Panc1 (cell line): ENCODE measurements at regions not wholly inside any gene's neighbourhood (a gene's known extent, or its start where the extent isn't known, plus 50 kb on each side); places are given as distances from the start of the nearest gene placed in this dataset.
"Not testable (repeated sequence)": the region's sequence is repeated elsewhere in the genome, so short reads cannot be mapped to it uniquely, and the experiment has no call there.

Source experiments
- POLR2AphosphoS5 ChIP-seq: IDR thresholded peaks from 2 replicates; pipeline ENCODE4 v1.6.1; 2012; ENCODE audit warnings: mild to moderate bottlenecking, low read depth, low read length, moderate library complexity
- TF ChIP-seq, protein P1 (sequence below): fragments of 450-650 bp; IDR thresholded peaks from 2 replicates; pipeline ENCODE4 v1.5.1; 2017; ENCODE audit warnings: mild to moderate bottlenecking
- TF ChIP-seq, protein P2 (sequence below), 2 experiments: IDR thresholded peaks; 2 replicates each; pipeline ENCODE4 v1.6.1; 2011 to 2012; ENCODE audit warnings: low read depth in 2 of 2, control low read depth in 1 of 2, low read length in 1 of 2, mild to moderate bottlenecking in 1 of 2, moderate library complexity in 1 of 2; ENCODE audit not compliant: insufficient read depth in 1 of 2

DNA sequence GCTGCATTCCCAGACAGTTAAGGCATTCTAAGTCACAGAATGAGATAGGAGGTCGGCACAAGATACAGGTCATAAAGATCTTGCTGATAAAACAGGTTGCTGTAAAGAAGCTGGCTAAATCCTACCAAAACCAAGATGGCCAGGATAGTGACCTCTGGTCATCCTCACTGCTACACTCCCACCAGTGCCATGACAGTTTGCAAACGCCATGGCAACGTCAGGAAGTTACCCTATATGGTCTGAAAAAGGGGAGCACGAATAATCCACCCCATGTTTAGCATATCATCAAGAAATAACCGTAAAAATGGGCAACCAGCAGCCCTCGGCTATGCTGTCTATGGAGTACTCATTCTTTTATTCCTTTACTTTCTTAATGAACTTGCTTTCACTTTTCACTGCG is 89.9 kb upstream of the TACR1 start:
- TF ChIP-seq, protein P1, sequence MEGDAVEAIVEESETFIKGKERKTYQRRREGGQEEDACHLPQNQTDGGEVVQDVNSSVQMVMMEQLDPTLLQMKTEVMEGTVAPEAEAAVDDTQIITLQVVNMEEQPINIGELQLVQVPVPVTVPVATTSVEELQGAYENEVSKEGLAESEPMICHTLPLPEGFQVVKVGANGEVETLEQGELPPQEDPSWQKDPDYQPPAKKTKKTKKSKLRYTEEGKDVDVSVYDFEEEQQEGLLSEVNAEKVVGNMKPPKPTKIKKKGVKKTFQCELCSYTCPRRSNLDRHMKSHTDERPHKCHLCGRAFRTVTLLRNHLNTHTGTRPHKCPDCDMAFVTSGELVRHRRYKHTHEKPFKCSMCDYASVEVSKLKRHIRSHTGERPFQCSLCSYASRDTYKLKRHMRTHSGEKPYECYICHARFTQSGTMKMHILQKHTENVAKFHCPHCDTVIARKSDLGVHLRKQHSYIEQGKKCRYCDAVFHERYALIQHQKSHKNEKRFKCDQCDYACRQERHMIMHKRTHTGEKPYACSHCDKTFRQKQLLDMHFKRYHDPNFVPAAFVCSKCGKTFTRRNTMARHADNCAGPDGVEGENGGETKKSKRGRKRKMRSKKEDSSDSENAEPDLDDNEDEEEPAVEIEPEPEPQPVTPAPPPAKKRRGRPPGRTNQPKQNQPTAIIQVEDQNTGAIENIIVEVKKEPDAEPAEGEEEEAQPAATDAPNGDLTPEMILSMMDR, result not testable (repeated sequence)
- TF ChIP-seq, protein P2, sequence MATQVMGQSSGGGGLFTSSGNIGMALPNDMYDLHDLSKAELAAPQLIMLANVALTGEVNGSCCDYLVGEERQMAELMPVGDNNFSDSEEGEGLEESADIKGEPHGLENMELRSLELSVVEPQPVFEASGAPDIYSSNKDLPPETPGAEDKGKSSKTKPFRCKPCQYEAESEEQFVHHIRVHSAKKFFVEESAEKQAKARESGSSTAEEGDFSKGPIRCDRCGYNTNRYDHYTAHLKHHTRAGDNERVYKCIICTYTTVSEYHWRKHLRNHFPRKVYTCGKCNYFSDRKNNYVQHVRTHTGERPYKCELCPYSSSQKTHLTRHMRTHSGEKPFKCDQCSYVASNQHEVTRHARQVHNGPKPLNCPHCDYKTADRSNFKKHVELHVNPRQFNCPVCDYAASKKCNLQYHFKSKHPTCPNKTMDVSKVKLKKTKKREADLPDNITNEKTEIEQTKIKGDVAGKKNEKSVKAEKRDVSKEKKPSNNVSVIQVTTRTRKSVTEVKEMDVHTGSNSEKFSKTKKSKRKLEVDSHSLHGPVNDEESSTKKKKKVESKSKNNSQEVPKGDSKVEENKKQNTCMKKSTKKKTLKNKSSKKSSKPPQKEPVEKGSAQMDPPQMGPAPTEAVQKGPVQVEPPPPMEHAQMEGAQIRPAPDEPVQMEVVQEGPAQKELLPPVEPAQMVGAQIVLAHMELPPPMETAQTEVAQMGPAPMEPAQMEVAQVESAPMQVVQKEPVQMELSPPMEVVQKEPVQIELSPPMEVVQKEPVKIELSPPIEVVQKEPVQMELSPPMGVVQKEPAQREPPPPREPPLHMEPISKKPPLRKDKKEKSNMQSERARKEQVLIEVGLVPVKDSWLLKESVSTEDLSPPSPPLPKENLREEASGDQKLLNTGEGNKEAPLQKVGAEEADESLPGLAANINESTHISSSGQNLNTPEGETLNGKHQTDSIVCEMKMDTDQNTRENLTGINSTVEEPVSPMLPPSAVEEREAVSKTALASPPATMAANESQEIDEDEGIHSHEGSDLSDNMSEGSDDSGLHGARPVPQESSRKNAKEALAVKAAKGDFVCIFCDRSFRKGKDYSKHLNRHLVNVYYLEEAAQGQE (IDR thresholded peaks at IDR 0.05; ENCODE audit: insufficient read depth in 1 of 2, low read depth in 2 of 2, low read length in 1 of 2), result not testable (repeated sequence)
- not testable (repeated sequence) for TF ChIP-seq POLR2AphosphoS5
